Karpas-422 (cell line): ENCODE measurements at regions not wholly inside any gene's neighbourhood (a gene's known extent, or its start where the extent isn't known, plus 50 kb on each side); places are given as distances from the start of the nearest gene placed in this dataset.
A peak's percentile ranks its signal among the peaks of the same experiment; 100 is the strongest.

Source experiments
- DNase-seq: peaks from one replicate; pipeline ENCODE4 v3.0.0-alpha.2; 2015
- H2AFZ ChIP-seq: fragments of 200-600 bp; sonication (generic); 2 replicates; pipeline ENCODE4 v1.6.1; 2014; ENCODE audit warnings: antibody characterized with exemption, low read length, mixed read lengths
- H3K27ac ChIP-seq: fragments of 200-600 bp; sonication (generic); 2 replicates; pipeline ENCODE4 v1.5.1; 2014; ENCODE audit warnings: mild to moderate bottlenecking, low read length, moderate library complexity
- H3K27me3 ChIP-seq: fragments of 200-600 bp; sonication (generic); 2 replicates; pipeline ENCODE4 v1.6.1; 2014; ENCODE audit warnings: low read length, mixed read lengths
- H3K36me3 ChIP-seq: fragments of 200-600 bp; sonication (generic); 2 replicates; pipeline ENCODE4 v1.6.1; 2014; ENCODE audit warnings: low read length, mixed read lengths; ENCODE audit not compliant: insufficient read depth
- H3K4me1 ChIP-seq: fragments of 200-600 bp; sonication (generic); 2 replicates; pipeline ENCODE4 v1.6.1; 2014; ENCODE audit warnings: mild to moderate bottlenecking, low read length, mixed read lengths
- H3K4me2 ChIP-seq: fragments of 200-600 bp; sonication (generic); 2 replicates; pipeline ENCODE4 v1.6.1; 2014; ENCODE audit warnings: low read length, low read depth, mild to moderate bottlenecking; ENCODE audit not compliant: poor library complexity, severe bottlenecking
- H3K4me3 ChIP-seq: fragments of 200-600 bp; sonication (generic); 2 replicates; pipeline ENCODE4 v1.5.1; 2014; ENCODE audit warnings: mild to moderate bottlenecking, antibody characterized with exemption, low read length, mixed read lengths
- H3K79me2 ChIP-seq: fragments of 200-600 bp; sonication (generic); 2 replicates; pipeline ENCODE4 v1.6.1; 2014; ENCODE audit warnings: mild to moderate bottlenecking, low read length, mixed read lengths
- H3K9ac ChIP-seq: fragments of 200-600 bp; sonication (generic); 2 replicates; pipeline ENCODE4 v1.6.0; 2014; ENCODE audit warnings: low read length
- H3K9me2 ChIP-seq: fragments of 200-600 bp; sonication (generic), shearing (Covaris generic); replicated peaks from 2 replicates; pipeline ENCODE4 v1.6.0; 2014; ENCODE audit warnings: mild to moderate bottlenecking, low read length, moderate library complexity; ENCODE audit not compliant: insufficient read depth
- H3K9me3 ChIP-seq: fragments of 300-700, 200-600 bp; sonication (generic); 2 replicates; pipeline ENCODE4 v1.6.1; 2014; ENCODE audit warnings: low read length, mixed read lengths
- H4K20me1 ChIP-seq: fragments of 200-600 bp; sonication (generic); 2 replicates; pipeline ENCODE4 v1.6.1; 2014; ENCODE audit warnings: mild to moderate bottlenecking, antibody characterized with exemption, low read length, low read depth; ENCODE audit not compliant: insufficient read depth

DNA sequence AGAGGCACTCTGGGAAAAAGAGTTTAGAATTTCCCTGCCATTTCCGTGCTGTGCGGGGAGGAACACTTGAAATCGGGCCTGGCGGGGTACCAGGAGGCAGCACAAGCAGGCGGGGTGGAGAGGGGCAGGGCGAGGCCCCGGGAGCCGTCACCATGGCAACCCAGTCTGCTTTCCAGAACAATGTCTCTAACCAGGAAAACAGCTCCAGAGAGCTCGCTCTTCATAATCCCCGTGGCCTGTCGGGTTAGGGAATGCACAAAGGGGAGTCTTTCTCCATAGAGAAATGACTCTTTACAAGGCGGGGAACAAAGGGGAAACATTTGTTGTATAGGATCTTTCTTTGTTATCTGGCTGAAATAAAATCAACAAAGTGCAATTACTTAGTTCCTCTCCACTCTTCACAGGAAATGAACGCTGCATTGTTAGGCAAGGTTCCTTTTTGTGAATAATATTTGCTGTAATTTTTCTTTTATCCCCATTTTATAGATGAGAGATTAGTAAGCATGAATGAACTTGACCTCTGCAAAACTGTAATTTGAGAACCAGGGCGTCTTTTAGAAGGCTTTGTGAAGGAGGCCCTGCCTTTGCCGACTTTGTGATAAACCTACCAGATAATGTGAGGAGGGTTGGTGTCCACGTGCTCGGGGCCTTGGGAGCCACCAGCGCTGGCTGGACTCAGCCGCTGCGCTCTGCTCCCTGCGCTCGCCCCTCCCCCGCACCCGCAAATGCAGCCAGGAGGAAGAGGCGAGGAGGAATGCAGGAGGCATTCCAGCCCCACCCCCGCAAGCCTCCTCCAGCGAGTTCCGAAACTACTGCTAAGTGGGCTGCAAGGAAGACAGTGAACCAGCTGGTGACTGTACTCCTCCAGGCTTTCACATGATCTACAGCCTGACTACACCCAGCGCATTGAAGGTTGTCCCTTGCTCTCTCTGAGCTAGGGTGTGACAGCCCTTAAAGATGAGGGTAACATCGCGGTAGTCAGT, 105.2 kb upstream of the ATF7IP start:
- Histone ChIP-seq H3K4me3 (no peak overlapping the region), H3K4me1 (peaks cover 45% of the 10 kb centered on the region), H3K9me3 (no peaks in the 10 kb centered on the region), H3K4me2 (no peak overlapping the region), H3K27me3 (no peaks in the 10 kb centered on the region), H3K79me2 (no peaks in the 10 kb centered on the region), H4K20me1 (no peaks in the 10 kb centered on the region), H2AFZ (no peak overlapping the region; the same call in 1 of the 2 replicates), H3K36me3 (no peaks in the 10 kb centered on the region), H3K9me2 (no peaks in the 10 kb centered on the region), H3K27ac (no peak overlapping the region), H3K9ac (no peak overlapping the region)
- no peak for DNase-seq

- Histone ChIP-seq H3K4me2 (no peak overlapping the region), H3K9ac (no peak overlapping the region)
Measured at GRCh38 chr12:14261096-14261495, 104.4 kb upstream of the ATF7IP start.

DNA sequence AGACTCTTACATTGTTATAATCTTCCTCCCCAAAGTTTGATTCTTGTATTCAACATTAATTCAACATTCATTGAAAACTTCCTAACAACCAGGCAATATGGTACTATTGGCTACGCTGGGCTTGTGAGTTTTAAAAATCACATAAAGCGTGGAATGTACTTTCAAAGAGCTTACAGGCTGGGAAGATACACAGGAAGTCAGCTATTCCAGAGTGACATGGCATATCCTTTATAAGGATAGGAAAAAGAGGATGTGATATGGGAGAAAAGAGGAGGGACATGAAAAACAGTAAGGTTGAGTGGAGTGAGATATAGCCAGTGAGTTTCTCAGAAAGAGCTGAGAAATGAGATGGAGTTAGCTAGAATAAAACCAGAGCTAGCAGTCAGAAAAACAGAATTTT, 103.6 kb upstream of the ATF7IP start:
- no peak overlapping the region for H3K4me3 ChIP-seq
- H3K9ac ChIP-seq, result no peak overlapping the region
- no peaks in the 10 kb centered on the region for H4K20me1 ChIP-seq
- H3K9me3 ChIP-seq, result no peaks in the 10 kb centered on the region
- DNase-seq, result no peak
- no peak overlapping the region for H3K27ac ChIP-seq
- H2AFZ ChIP-seq, result no peak overlapping the region
- H3K4me1 ChIP-seq, result peaks cover 35% of the 10 kb centered on the region
- H3K79me2 ChIP-seq, result no peaks in the 10 kb centered on the region
- H3K36me3 ChIP-seq, result no peaks in the 10 kb centered on the region
- H3K27me3 ChIP-seq, result no peaks in the 10 kb centered on the region
- H3K9me2 ChIP-seq, result no peaks in the 10 kb centered on the region
- H3K4me2 ChIP-seq, result no peak overlapping the region

More at GRCh38 chr12:14261096-14261495, 104.4 kb upstream of the ATF7IP start:
- Histone ChIP-seq H3K9me2 (no peaks in the 10 kb centered on the region), H3K4me3 (no peak overlapping the region), H4K20me1 (no peaks in the 10 kb centered on the region), H3K79me2 (no peaks in the 10 kb centered on the region), H3K36me3 (no peaks in the 10 kb centered on the region), H3K27me3 (no peaks in the 10 kb centered on the region), H2AFZ (no peak overlapping the region), H3K4me1 (peaks cover 43% of the 10 kb centered on the region), H3K27ac (no peak overlapping the region), H3K9me3 (no peaks in the 10 kb centered on the region)
- no peak for DNase-seq

GRCh38 chr12:14262771-14263511, 102.5 kb upstream of the ATF7IP start:
- no peak overlapping the region for H3K9ac ChIP-seq
- no peak overlapping the region for H3K4me2 ChIP-seq
- H3K9me3 ChIP-seq, result no peaks in the 10 kb centered on the region
- no peaks in the 10 kb centered on the region for H3K36me3 ChIP-seq
- H3K27me3 ChIP-seq, result no peaks in the 10 kb centered on the region
- no peak for DNase-seq
- no peaks in the 10 kb centered on the region for H4K20me1 ChIP-seq
- no peaks in the 10 kb centered on the region for H3K79me2 ChIP-seq
- no peak overlapping the region for H3K27ac ChIP-seq
- no peak overlapping the region for H2AFZ ChIP-seq
- H3K4me3 ChIP-seq, result no peak overlapping the region
- H3K9me2 ChIP-seq, result no peaks in the 10 kb centered on the region
- H3K4me1 ChIP-seq, result peaks cover 24% of the 10 kb centered on the region

GRCh38 chr12:14263742-14264141, 101.7 kb upstream of the ATF7IP start:
- Histone ChIP-seq H3K4me1 (peaks cover 16% of the 10 kb centered on the region), H3K9me3 (no peaks in the 10 kb centered on the region), H3K27me3 (no peaks in the 10 kb centered on the region), H3K36me3 (no peaks in the 10 kb centered on the region), H3K9me2 (no peaks in the 10 kb centered on the region), H3K4me2 (no peak overlapping the region), H3K79me2 (no peaks in the 10 kb centered on the region), H3K9ac (no peak overlapping the region), H4K20me1 (no peaks in the 10 kb centered on the region), H3K27ac (no peak overlapping the region), H2AFZ (no peak overlapping the region), H3K4me3 (no peak overlapping the region)
- DNase-seq, result no peak

DNA sequence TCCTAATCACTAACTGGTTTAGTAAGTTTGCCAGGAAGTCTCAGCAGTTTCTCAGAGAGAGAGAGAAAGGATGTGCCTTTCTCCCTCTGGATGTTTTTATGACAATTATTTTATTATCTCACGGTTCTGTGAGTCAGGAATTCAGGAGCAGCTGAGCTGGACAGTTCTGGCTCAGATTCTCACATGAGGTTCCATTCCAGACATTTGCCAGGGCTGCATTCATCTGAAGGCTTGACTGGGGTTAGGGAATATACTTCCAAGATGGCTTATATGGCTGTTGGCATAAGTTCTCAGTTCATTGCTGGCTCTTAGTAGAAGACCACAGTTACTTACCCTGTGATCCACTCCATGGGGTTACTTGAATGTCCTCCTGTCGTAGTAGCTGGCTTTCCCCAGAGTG, 101.2 kb upstream of the ATF7IP start:
- no peaks in the 10 kb centered on the region for H3K79me2 ChIP-seq
- H4K20me1 ChIP-seq, result no peaks in the 10 kb centered on the region
- peak overlapping the region; percentile 63; the same call in 1 of the 2 replicates for H2AFZ ChIP-seq
- H3K9me2 ChIP-seq, result no peaks in the 10 kb centered on the region
- no peaks in the 10 kb centered on the region for H3K9me3 ChIP-seq
- no peak overlapping the region for H3K9ac ChIP-seq
- no peaks in the 10 kb centered on the region for H3K27me3 ChIP-seq
- no peaks in the 10 kb centered on the region for H3K36me3 ChIP-seq
- no peak overlapping the region for H3K4me3 ChIP-seq
- no peak overlapping the region for H3K27ac ChIP-seq
- H3K4me2 ChIP-seq, result no peak overlapping the region
- peaks cover 15% of the 10 kb centered on the region for H3K4me1 ChIP-seq
- DNase-seq, result no peak

DNA sequence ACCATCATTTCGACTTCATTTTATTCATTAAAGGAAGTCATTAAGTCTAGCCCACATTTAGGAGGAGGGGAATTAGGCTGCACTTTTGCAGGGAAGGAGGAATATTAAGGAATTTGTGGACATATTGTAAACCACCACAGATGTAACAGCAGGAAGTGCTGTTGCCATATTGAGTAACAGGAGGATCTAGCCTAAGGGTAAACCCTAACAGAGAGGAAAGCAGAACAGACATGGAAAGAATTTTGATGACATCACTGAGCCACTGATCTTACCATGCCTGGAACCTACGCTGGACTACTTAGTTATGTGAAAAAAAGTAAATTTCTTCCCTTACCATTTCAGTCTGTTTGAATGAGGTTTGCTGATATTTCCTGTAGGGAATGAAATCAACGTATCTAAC, 100.7 kb upstream of the ATF7IP start:
- Histone ChIP-seq H4K20me1 (no peaks in the 10 kb centered on the region), H2AFZ (peak overlapping the region; percentile 63; the same call in 1 of the 2 replicates), H3K27me3 (no peaks in the 10 kb centered on the region), H3K9me2 (no peaks in the 10 kb centered on the region), H3K4me3 (no peak overlapping the region), H3K4me1 (peaks cover 15% of the 10 kb centered on the region), H3K36me3 (no peaks in the 10 kb centered on the region), H3K4me2 (no peak overlapping the region), H3K27ac (no peak overlapping the region), H3K9ac (no peak overlapping the region), H3K79me2 (no peaks in the 10 kb centered on the region), H3K9me3 (no peaks in the 10 kb centered on the region)
- no peak for DNase-seq

- H2AFZ ChIP-seq, result peak overlapping the region; percentile 34; the same call in 1 of the 2 replicates
- no peaks in the 10 kb centered on the region for H3K36me3 ChIP-seq
- no peak overlapping the region for H3K9ac ChIP-seq
- DNase-seq, result no peak
- H3K9me3 ChIP-seq, result 0 out of 2 replicates have a peak, but pooled peaks cover 4% of the 10 kb centered on the region
- no peak overlapping the region for H3K4me2 ChIP-seq
- H3K4me3 ChIP-seq, result no peak overlapping the region
- H3K79me2 ChIP-seq, result no peaks in the 10 kb centered on the region
- peaks cover 3% of the 10 kb centered on the region for H3K4me1 ChIP-seq
- no peaks in the 10 kb centered on the region for H3K9me2 ChIP-seq
- H3K27me3 ChIP-seq, result no peaks in the 10 kb centered on the region
- H3K27ac ChIP-seq, result no peak overlapping the region
- H4K20me1 ChIP-seq, result no peaks in the 10 kb centered on the region
Measured at GRCh38 chr12:14268120-14268515, 97.4 kb upstream of the ATF7IP start.
